Mesendoderm (in vitro differentiated cells): ENCODE measurements at regions not wholly inside any gene's neighbourhood (a gene's known extent, or its start where the extent isn't known, plus 50 kb on each side); places are given as distances from the start of the nearest gene placed in this dataset.
A peak's percentile ranks its signal among the peaks of the same experiment; 100 is the strongest.

Experiments
- DNase-seq: peaks from one replicate; pipeline ENCODE4 v3.0.0; 2013
- H2AK5ac ChIP-seq: 2 replicates; pipeline ENCODE4 v1.6.1; 2013; ENCODE audit warnings: low read length, inconsistent platforms
- H2BK120ac ChIP-seq: 2 replicates; pipeline ENCODE4 v1.6.1; 2013; ENCODE audit warnings: low read depth, mild to moderate bottlenecking, low read length, moderate library complexity, mixed read lengths
- H2BK15ac ChIP-seq: replicated peaks from 2 replicates; pipeline ENCODE4 v1.6.1; 2013; ENCODE audit warnings: low read depth, mild to moderate bottlenecking, moderate library complexity
- H2BK5ac ChIP-seq: 2 replicates; pipeline ENCODE4 v1.6.1; 2013; ENCODE audit warnings: low read length, inconsistent platforms
- H3K18ac ChIP-seq: 2 replicates; pipeline ENCODE4 v1.6.1; 2013; ENCODE audit warnings: mild to moderate bottlenecking, low read length, mixed read lengths
- H3K23ac ChIP-seq: one replicate; pipeline ENCODE4 v1.6.1; 2013; ENCODE audit warnings: low read length
- H3K27ac ChIP-seq: 2 replicates; pipeline ENCODE4 v1.5.1; 2013; ENCODE audit warnings: low read depth, mild to moderate bottlenecking, inconsistent platforms, low read length, moderate library complexity
- H3K27me3 ChIP-seq: 2 replicates; pipeline ENCODE4 v1.6.1; 2013; ENCODE audit warnings: low read length, control low read depth, mild to moderate bottlenecking, inconsistent platforms; ENCODE audit not compliant: insufficient read depth, poor library complexity
- H3K36me3 ChIP-seq: 2 replicates; pipeline ENCODE4 v1.6.1; 2013; ENCODE audit warnings: low read length, inconsistent platforms; ENCODE audit not compliant: control insufficient read depth, insufficient read depth
- H3K4ac ChIP-seq: one replicate; pipeline ENCODE4 v1.6.1; 2013; ENCODE audit warnings: low read depth, mild to moderate bottlenecking, low read length, moderate library complexity
- H3K4me1 ChIP-seq: 2 replicates; pipeline ENCODE4 v1.6.1; 2013; ENCODE audit warnings: low read depth, low read length, inconsistent platforms; ENCODE audit not compliant: control insufficient read depth
- H3K4me2 ChIP-seq: 2 replicates; pipeline ENCODE4 v1.6.1; 2013; ENCODE audit warnings: low read length
- H3K4me3 ChIP-seq: 2 replicates; pipeline ENCODE4 v1.5.1; 2013; ENCODE audit warnings: mild to moderate bottlenecking, low read length
- H3K56ac ChIP-seq: one replicate; pipeline ENCODE4 v1.6.1; 2013; ENCODE audit warnings: low read length
- H3K79me1 ChIP-seq: 2 replicates; pipeline ENCODE4 v1.6.1; 2013; ENCODE audit warnings: low read length, inconsistent platforms
- H3K79me2 ChIP-seq: 2 replicates; pipeline ENCODE4 v1.6.1; 2013; ENCODE audit warnings: mild to moderate bottlenecking, low read length; ENCODE audit not compliant: control insufficient read depth, insufficient read depth
- H3K9ac ChIP-seq: 2 replicates; pipeline ENCODE4 v1.6.1; 2013; ENCODE audit warnings: low read length, inconsistent platforms
- H4K5ac ChIP-seq: one replicate; pipeline ENCODE4 v1.6.1; 2013; ENCODE audit warnings: low read length
- H4K8ac ChIP-seq: one replicate; pipeline ENCODE4 v1.6.1; 2013; ENCODE audit warnings: low read depth, mild to moderate bottlenecking, control low read depth, low read length, moderate library complexity
- WGBS: extraction: QIAGEN DNeasy Blood & Tissue Kit; methylation state at CpG from one replicate; pipeline ENCODE4 v1.1.7; 2013; ENCODE audit warnings: low lambda C conversion rate, missing lambda C conversion rate; ENCODE audit not compliant: insufficient coverage; ENCODE audit errors: extremely low coverage; 5-methylcytosine and 5-hydroxymethylcytosine counted together

- Histone ChIP-seq H3K79me2 (no peaks in the 10 kb centered on the region), H3K79me1 (no peaks in the 10 kb centered on the region), H3K27ac (no peak overlapping the region), H2BK15ac (no peak overlapping the region), H2AK5ac (no peak overlapping the region), H4K8ac (no peak overlapping the region), H3K56ac (no peak overlapping the region), H3K23ac (no peak overlapping the region), H3K27me3 (no peaks in the 10 kb centered on the region), H4K5ac (no peak overlapping the region), H3K36me3 (no peaks in the 10 kb centered on the region), H3K4ac (no peak overlapping the region), H2BK5ac (no peak overlapping the region), H3K4me1 (peaks cover 2% of the 10 kb centered on the region), H3K4me3 (no peak overlapping the region), H2BK120ac (no peak overlapping the region), H3K4me2 (no peak overlapping the region), H3K18ac (no peak overlapping the region), H3K9ac (no peak overlapping the region)
- DNase-seq: peak; percentile 56
- no CpG with 5 or more reads among the region's 3 CpGs for WGBS
Measured at GRCh38 chr4:67106861-67107460, 438.3 kb downstream of the CENPC start.

DNA sequence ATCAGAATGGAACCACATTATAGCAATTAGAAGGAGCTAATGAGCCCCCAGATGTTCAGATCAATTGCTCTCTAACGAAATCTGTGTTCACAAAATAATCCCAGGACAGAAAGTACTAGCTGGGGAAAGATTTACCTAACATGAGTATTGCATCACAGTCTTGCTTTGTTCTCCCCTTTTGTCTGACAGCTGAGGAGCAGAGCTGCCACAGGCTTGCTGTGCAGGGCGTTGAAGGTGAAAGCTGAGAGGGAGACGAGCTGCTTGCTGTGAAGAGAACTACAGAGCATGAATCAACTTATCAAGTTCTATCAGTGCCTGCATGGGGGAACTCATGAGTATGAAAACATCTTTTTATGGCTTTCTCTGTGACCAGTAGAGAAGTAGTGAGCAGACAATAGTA lies 441.2 kb downstream of the CENPC start:
- Histone ChIP-seq H2BK120ac (no peak overlapping the region), H2AK5ac (no peak overlapping the region), H3K79me2 (no peaks in the 10 kb centered on the region), H3K27ac (no peak overlapping the region), H3K18ac (no peak overlapping the region), H3K36me3 (no peaks in the 10 kb centered on the region), H3K4ac (no peak overlapping the region), H4K5ac (no peak overlapping the region), H3K4me1 (peaks cover 2% of the 10 kb centered on the region), H3K23ac (no peak overlapping the region), H3K9ac (no peak overlapping the region), H4K8ac (no peak overlapping the region), H3K4me3 (no peak overlapping the region), H3K27me3 (no peaks in the 10 kb centered on the region), H3K4me2 (no peak overlapping the region), H3K56ac (no peak overlapping the region), H2BK5ac (no peak overlapping the region), H3K79me1 (no peaks in the 10 kb centered on the region), H2BK15ac (no peak overlapping the region)
- DNase-seq: peak; percentile 18
- no CpG with 5 or more reads among the region's 3 CpGs for whole genome bisulfite sequencing

DNA sequence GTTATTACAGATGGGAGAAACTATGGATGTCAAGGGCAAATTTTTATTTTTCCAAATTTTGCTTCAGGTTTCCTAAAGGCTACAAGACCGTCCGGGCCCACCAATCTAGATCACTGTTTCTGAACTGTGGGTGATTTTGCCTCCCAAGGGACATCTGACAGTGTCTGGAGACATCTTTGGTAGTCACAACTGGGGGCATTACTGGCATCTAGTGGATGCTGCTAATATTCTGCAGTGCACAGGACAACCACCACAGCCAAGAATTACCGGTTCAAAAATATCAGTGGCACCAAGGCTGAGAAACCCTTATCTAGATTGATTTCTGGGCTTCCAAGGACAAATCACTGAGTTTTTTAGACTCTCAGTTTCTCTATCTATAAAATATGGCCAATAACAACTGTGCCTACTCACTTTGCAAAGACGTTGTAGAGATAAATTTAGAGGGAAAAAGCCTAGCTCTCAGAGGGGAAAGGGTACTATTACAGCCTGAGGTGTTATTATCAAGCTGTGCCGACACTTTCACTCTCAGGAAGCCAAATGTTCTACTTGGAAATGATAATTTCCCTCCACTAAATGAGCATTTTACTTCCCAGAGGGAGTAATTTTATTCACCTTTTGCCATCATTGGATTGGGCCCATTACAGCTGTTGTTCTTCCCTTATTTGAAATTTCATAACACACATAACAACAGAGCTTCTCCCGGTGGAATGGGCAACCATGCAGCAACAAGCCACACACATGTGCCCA lies 442.1 kb downstream of the CENPC start:
- no peaks in the 10 kb centered on the region for H3K79me1 ChIP-seq
- no peak overlapping the region for H3K4me2 ChIP-seq
- no peak overlapping the region for H3K4me3 ChIP-seq
- H3K27me3 ChIP-seq: no peaks in the 10 kb centered on the region
- WGBS: no CpG with 5 or more reads among the region's 6 CpGs
- H2AK5ac ChIP-seq: no peak overlapping the region
- no peak overlapping the region for H4K8ac ChIP-seq
- no peak overlapping the region for H3K18ac ChIP-seq
- H3K4ac ChIP-seq: no peak overlapping the region
- H3K79me2 ChIP-seq: no peaks in the 10 kb centered on the region
- H4K5ac ChIP-seq: no peak overlapping the region
- H3K4me1 ChIP-seq: peaks cover 2% of the 10 kb centered on the region
- no peak overlapping the region for H3K9ac ChIP-seq
- H2BK5ac ChIP-seq: no peak overlapping the region
- no peaks in the 10 kb centered on the region for H3K36me3 ChIP-seq
- no peak overlapping the region for H2BK15ac ChIP-seq
- H3K23ac ChIP-seq: no peak overlapping the region
- no peak overlapping the region for H2BK120ac ChIP-seq
- H3K56ac ChIP-seq: no peak overlapping the region
- peak; percentile 35 for DNase-seq
- no peak overlapping the region for H3K27ac ChIP-seq

GRCh38 chr4:67101612-67102011 lies 443.7 kb downstream of the CENPC start:
- Histone ChIP-seq H2BK120ac (no peak overlapping the region), H3K79me1 (no peaks in the 10 kb centered on the region), H2AK5ac (no peak overlapping the region), H4K8ac (no peak overlapping the region), H2BK15ac (no peak overlapping the region), H3K4me1 (peaks cover 2% of the 10 kb centered on the region), H3K9ac (no peak overlapping the region), H2BK5ac (no peak overlapping the region), H3K79me2 (no peaks in the 10 kb centered on the region), H3K4ac (no peak overlapping the region), H3K4me3 (no peak overlapping the region), H3K36me3 (no peaks in the 10 kb centered on the region), H3K23ac (no peak overlapping the region), H3K27ac (no peak overlapping the region), H3K27me3 (no peaks in the 10 kb centered on the region), H3K18ac (no peak overlapping the region), H3K56ac (no peak overlapping the region), H3K4me2 (no peak overlapping the region), H4K5ac (no peak overlapping the region)
- no peak for DNase-seq

- Histone ChIP-seq H3K4me1 (no peaks in the 10 kb centered on the region), H3K56ac (no peak overlapping the region), H3K36me3 (no peaks in the 10 kb centered on the region), H3K4ac (no peak overlapping the region), H2BK120ac (no peak overlapping the region), H3K27me3 (no peaks in the 10 kb centered on the region), H3K27ac (no peak overlapping the region), H4K5ac (no peak overlapping the region), H3K18ac (no peak overlapping the region), H3K79me2 (no peaks in the 10 kb centered on the region), H3K23ac (no peak overlapping the region), H3K79me1 (no peaks in the 10 kb centered on the region), H3K4me3 (no peak overlapping the region), H3K4me2 (no peak overlapping the region), H3K9ac (no peak overlapping the region), H2AK5ac (no peak overlapping the region), H2BK5ac (no peak overlapping the region), H2BK15ac (no peak overlapping the region), H4K8ac (no peak overlapping the region)
- no peak for DNase-seq
- WGBS: no CpG with 5 or more reads among the region's 4 CpGs
Measured at GRCh38 chr4:67092351-67092750, 453.0 kb downstream of the CENPC start.

GRCh38 chr4:67091673-67092072 lies 453.6 kb downstream of the CENPC start:
- Histone ChIP-seq H3K4me1 (no peaks in the 10 kb centered on the region), H3K56ac (no peak overlapping the region)

More at GRCh38 chr4:67091673-67092072, 453.6 kb downstream of the CENPC start:
- Histone ChIP-seq H3K18ac (no peak overlapping the region), H2BK5ac (no peak overlapping the region), H4K8ac (no peak overlapping the region), H2AK5ac (no peak overlapping the region), H3K23ac (no peak overlapping the region), H4K5ac (no peak overlapping the region), H3K79me1 (no peaks in the 10 kb centered on the region), H3K4ac (no peak overlapping the region), H3K79me2 (no peaks in the 10 kb centered on the region), H3K4me3 (no peak overlapping the region), H2BK15ac (no peak overlapping the region), H3K27ac (no peak overlapping the region), H3K36me3 (no peaks in the 10 kb centered on the region), H3K9ac (no peak overlapping the region), H2BK120ac (no peak overlapping the region), H3K27me3 (no peaks in the 10 kb centered on the region), H3K4me2 (no peak overlapping the region)
- DNase-seq: no peak
